ENCODE measurements at regions not wholly inside any gene's neighbourhood (a gene's known extent, or its start where the extent isn't known, plus 50 kb on each side); places are given as distances from the start of the nearest gene placed in this dataset.
"Not testable (repeated sequence)": the region's sequence is repeated elsewhere in the genome, so short reads cannot be mapped to it uniquely, and the experiment has no call there.

- not testable (repeated sequence) for TF ChIP-seq EP300 (conservative IDR thresholded peaks at IDR 0.05; ENCODE audit: poor library complexity, severe bottlenecking); EZH2 (IDR thresholded peaks at IDR 0.05; ENCODE audit: borderline replicate concordance, insufficient read depth, low read length, poor library complexity, severe bottlenecking)
Observed at GRCh38 chr6:23554953-23555352, 571.1 kb upstream of the NRSN1 start.

Measured in neural cell (in vitro differentiated cells).